Left colon (tissue), 2 donors: ENCODE measurements at regions not wholly inside any gene's neighbourhood (a gene's known extent, or its start where the extent isn't known, plus 50 kb on each side); places are given as distances from the start of the nearest gene placed in this dataset.
"Not testable (repeated sequence)": the region's sequence is repeated elsewhere in the genome, so short reads cannot be mapped to it uniquely, and the experiment has no call there.

ENCODE experiments used
- ATAC-seq: fragments of 200-7000 bp; cut with Tn5 transposase; one replicate; pipeline ENCODE4 v1.9.1; 2020; ENCODE audit warnings: mild to moderate bottlenecking, moderate library complexity
- DNase-seq, 2 donors: peaks; one replicate each; pipeline ENCODE4 v3.0.0-alpha.2; 2020
- intact Hi-C, 2 donors: fragments of 100-400 bp; cut with DNase I in 1 of 2; cut with micrococcal nuclease in 1 of 2; formaldehyde crosslinking; loops; one replicate each; pipeline versions ENCODE4 v1.11.2 to v1.14.0; 2022; cut with DNase I, micrococcal nuclease
- donor health status: DM: no; HTN: no; CAD: no.
- donor health status: DM: yes; HTN: yes; CAD: no.

GRCh38 chr1:118589238-118589846 lies 398.8 kb downstream of the TBX15 start:
- DNase-seq (no peak), ATAC-seq (no peak)
- intact Hi-C loops: no loop called here

DNA sequence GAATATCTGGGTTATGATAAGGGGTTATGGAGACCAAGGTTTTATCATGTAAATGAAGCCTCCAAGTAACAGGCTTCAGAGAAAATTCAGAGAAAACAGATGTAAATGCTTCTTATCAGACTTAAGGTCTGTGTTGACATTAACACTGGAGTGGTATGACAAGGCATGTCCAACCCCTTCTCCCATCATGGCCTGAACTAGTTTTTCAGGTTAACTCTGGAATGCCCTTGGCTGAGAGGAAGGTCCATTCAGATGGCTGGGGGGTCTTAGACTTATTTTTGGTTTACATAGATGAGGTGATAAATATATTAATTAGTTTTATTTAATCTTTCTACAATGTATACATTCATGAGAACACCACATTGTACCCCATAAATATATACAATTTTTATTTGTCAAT lies 399.6 kb downstream of the TBX15 start:
- DNase-seq: no peak
- intact Hi-C loops: no loop called here
- no peak for ATAC-seq

- ATAC-seq: no peak
- DNase-seq: no peak
- intact Hi-C loops: no loop called here
Measured at GRCh38 chr1:118578276-118578675, 393.2 kb upstream of the SPAG17 start.

DNA sequence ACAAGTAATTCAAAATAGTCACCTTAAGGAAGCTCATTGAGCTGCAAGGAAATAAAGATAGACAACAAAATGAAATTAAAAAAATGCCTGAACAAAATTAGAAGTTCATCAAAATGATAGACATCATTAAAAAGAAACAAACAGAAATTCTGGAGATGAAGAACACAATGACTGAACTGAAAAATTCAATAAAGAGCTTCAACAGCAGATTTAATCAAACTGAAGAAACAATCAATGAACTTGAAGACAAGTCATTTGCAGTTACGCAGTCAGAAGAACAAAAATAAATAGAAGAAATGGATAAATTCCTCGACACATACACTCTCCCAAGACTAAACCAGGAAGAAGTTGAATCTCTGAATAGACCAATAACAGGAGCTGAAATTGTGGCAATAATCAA lies 390.0 kb upstream of the SPAG17 start:
- no peak for DNase-seq
- intact Hi-C loops: no loop called here
- no peak for ATAC-seq

- ATAC-seq: no peak
- intact Hi-C loops: no loop called here
Measured at GRCh38 chr1:118564961-118565703, 380.1 kb upstream of the SPAG17 start.

DNA sequence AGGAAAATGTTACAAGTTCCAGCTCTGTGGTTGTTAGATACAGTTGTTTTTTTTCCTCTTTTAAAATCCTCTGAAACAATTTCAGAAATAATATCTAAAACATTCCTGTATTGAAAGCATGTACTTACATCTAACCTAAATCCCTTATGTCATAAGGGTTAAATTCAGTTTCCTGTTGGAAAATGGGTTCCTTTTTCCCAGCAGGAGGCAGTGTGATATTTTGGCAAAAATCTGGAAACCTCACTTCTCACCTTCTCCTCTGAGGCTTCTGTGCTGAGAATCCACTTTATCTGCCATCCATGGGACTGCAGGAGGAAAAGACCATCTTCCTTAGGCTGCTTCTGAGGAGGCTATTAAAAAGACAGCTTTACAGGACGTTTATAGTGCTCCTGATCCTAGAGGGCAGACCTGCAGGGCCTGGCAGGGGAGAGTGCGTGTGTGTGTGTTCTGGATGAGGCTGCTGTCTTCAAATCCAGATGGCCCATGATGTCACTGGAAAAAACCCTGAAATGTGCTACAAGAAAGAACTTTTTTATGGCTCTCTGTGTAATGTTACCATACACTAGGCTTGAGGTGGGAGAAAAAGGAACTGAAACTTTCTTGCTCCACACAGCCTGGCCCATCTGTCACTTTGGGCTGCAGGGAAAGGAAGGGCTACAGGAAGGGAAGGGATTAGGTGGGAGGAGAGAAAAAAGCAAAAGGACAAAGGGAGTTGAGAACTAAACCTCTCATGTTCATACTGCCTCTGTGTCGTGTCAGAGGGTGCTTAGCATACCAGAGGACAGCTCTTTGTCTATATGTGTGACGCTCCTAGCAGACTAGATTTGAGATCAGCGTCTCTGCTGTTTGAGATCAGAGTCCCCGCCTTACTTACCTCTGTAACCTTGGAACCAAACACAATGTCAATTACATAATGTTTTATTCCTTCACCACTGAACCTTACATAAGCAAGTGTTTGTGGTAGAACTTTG lies 379.2 kb upstream of the SPAG17 start:
- ATAC-seq: no peak
- intact Hi-C loops: no loop called here
- no peak for DNase-seq

More at GRCh38 chr1:118564961-118565703, 380.1 kb upstream of the SPAG17 start:
- no peak for DNase-seq

GRCh38 chr1:118558933-118559332 lies 373.9 kb upstream of the SPAG17 start:
- ATAC-seq: no peak
- intact Hi-C loops: no loop called here
- no peak for DNase-seq

- intact Hi-C loops: no loop called here
- no peak for ATAC-seq
- DNase-seq: no peak
Measured at GRCh38 chr1:118556936-118557335, 371.9 kb upstream of the SPAG17 start.

DNA sequence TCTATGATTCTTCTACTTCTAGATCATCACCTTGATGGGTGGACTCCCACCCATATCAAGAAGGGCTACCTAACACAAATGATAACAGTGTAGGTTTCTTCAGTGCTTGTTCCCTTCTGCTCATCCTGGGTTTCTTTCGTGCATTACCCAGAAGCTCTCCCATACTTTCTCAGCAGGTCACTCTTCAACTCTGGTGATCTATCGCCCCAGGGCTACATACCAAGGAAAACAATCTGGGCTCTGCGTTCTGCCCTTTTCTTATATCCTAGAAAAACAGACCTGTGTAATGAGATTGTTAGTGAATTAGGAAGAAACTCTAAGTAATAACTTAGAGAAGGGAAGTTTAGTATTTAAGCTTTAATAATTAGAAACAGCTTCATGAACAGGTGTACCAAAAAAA lies 370.6 kb upstream of the SPAG17 start:
- intact Hi-C loops: no loop called here
- ATAC-seq (no peak), DNase-seq (no peak)

- DNase-seq (no peak), ATAC-seq (no peak)
- intact Hi-C loops: no loop called here
Measured at GRCh38 chr1:118535901-118536300, 350.9 kb upstream of the SPAG17 start.

- intact Hi-C loops, ATAC-seq, DNase-seq: not testable (repeated sequence)
Measured at GRCh38 chr1:118511922-118512321, 326.9 kb upstream of the SPAG17 start.

DNA sequence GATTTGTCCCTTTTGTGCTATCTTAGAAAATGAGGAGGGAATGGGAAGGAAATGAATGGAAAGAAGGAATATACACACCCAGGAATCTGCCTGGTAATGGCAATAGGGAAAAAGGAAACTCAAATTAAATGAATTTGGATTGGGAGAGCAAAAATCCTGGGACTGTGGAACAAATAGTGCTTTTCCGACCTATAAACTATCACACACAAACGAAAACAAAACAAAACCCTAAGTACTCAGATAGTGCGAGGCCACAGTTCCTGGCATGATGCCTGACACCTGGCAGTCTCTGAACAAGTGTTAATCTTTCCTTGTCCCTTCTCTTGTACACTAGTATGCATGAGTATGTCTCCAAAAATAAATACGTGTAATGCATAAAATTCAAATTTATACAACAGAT lies 319.8 kb upstream of the SPAG17 start:
- intact Hi-C loops: no loop called here
- no peak for DNase-seq
- no peak for ATAC-seq

GRCh38 chr1:118504221-118504644 lies 319.2 kb upstream of the SPAG17 start:
- no peak for DNase-seq
- ATAC-seq: no peak
- intact Hi-C loops: no loop called here

DNA sequence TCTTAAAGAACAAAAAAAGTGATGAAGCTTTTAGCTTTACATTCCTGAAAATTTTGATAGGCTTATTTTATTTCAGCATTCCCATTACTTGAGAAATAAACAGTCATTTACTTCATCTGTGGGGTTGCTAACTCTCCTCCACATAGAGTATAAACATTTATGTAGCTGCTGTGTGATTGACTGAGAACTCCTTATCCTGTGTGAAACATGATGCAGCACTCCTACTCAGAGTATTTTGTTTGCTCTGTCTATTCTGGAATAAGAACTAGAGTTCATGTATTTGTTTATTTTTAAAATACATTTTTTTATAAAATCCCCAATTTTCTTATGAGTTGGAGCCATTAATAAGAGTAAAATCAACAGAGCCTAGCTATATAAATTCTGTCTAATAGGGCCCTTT lies 318.7 kb upstream of the SPAG17 start:
- ATAC-seq: no peak
- intact Hi-C loops: no loop called here
- DNase-seq: no peak

GRCh38 chr1:118494998-118495397 lies 310.0 kb upstream of the SPAG17 start:
- intact Hi-C loops: no loop called here
- DNase-seq (no peak), ATAC-seq (no peak)

DNA sequence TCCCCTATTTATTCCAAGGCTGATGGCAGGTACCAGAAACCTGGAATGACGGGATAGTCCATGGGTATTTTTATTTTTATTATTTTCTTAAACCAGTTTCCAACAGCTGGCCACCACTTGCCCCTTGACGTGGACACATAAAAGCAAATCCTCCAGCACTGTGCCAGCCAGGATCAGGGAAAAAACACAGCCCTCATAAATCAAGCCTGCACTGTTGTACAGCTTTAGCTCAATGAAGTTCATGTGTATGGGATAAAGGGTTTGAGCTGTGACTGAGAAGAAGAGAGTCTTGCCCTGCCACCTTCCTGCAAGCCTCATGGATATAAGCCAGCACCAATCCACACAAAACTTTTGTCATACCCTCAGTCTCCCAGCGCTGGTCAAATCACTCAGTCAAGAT lies 303.8 kb upstream of the SPAG17 start:
- DNase-seq: no peak
- intact Hi-C loops: no loop called here
- no peak for ATAC-seq

DNA sequence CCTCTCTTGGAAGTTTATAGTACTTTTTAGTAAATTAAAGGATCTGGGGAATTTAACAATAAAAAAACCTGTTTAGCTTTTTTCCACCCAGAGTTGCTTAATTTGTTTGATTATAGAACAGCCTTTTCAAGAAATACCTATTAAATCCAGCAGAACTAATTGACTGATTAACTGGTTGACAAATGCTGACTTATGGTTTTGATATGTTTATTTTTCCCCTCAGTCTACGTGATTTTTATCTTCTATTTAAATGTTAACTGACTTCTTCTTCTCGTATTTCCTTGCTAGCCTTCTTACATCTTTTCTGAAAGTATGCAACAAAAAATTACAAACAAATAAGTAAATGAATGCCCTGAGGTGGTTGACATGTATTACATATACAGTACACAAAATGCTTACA lies 302.9 kb upstream of the SPAG17 start:
- DNase-seq (no peak), ATAC-seq (no peak)
- intact Hi-C loops: no loop called here

GRCh38 chr1:118487091-118487490 lies 302.1 kb upstream of the SPAG17 start:
- ATAC-seq: no peak
- intact Hi-C loops: no loop called here
- no peak for DNase-seq

GRCh38 chr1:118486199-118486598 lies 301.2 kb upstream of the SPAG17 start:
- ATAC-seq (no peak), DNase-seq (no peak)
- intact Hi-C loops: no loop called here

- ATAC-seq (no peak), DNase-seq (no peak)
- intact Hi-C loops: no loop called here
Measured at GRCh38 chr1:118485757-118486156, 300.7 kb upstream of the SPAG17 start.
